ACC112 (cell line): ENCODE measurements at regions not wholly inside any gene's neighbourhood (a gene's known extent, or its start where the extent isn't known, plus 50 kb on each side); places are given as distances from the start of the nearest gene placed in this dataset.

Source experiments
- H2AFZ ChIP-seq: fragments of 200-600 bp; sonication (generic); one replicate; pipeline ENCODE4 v1.6.0; 2017; ENCODE audit warnings: antibody characterized with exemption, low read length; ENCODE audit not compliant: unreplicated experiment
- H3K27ac ChIP-seq: fragments of 200-600 bp; sonication (generic); 2 replicates; pipeline ENCODE4 v1.5.1; 2014; ENCODE audit warnings: low read depth, mild to moderate bottlenecking, antibody characterized with exemption, low read length, moderate library complexity
- H3K27me3 ChIP-seq: fragments of 200-600 bp; sonication (generic); 2 replicates; pipeline ENCODE4 v1.6.1; 2014; ENCODE audit warnings: mild to moderate bottlenecking, antibody characterized with exemption, low read length, moderate library complexity, mixed read lengths; ENCODE audit not compliant: insufficient read depth
- H3K36me3 ChIP-seq: fragments of 200-600 bp; sonication (generic); 2 replicates; pipeline ENCODE4 v1.6.1; 2016; ENCODE audit warnings: mild to moderate bottlenecking, antibody characterized with exemption, low read length, moderate library complexity, mixed read lengths; ENCODE audit not compliant: insufficient read depth
- H3K4me1 ChIP-seq: fragments of 200-600 bp; sonication (generic); one replicate; pipeline ENCODE4 v1.6.1; 2016; ENCODE audit warnings: low read length, mixed read lengths; ENCODE audit not compliant: insufficient read depth, unreplicated experiment, control insufficient read depth
- H3K4me3 ChIP-seq: fragments of 200-600 bp; sonication (generic); 2 replicates; pipeline ENCODE4 v1.5.1; 2014; ENCODE audit warnings: mild to moderate bottlenecking, low read depth, low read length
- H3K79me2 ChIP-seq: fragments of 200-600 bp; sonication (generic); one replicate; pipeline ENCODE4 v1.6.0; 2016; ENCODE audit warnings: low read length; ENCODE audit not compliant: control insufficient read depth, unreplicated experiment, insufficient read depth

- no peaks in the 10 kb centered on the region for H3K36me3 ChIP-seq
- no peak overlapping the region for H3K4me3 ChIP-seq
- H3K27me3 ChIP-seq = no peaks in the 10 kb centered on the region
- H3K4me1 ChIP-seq = peaks cover 22% of the 10 kb centered on the region
- H3K27ac ChIP-seq = no peak overlapping the region
- H2AFZ ChIP-seq = no peak overlapping the region
- H3K79me2 ChIP-seq = no peaks in the 10 kb centered on the region
These were observed 236.2 kb upstream of the NREP start for GRCh38 chr5:111993242-111993641.

GRCh38 chr5:111984044-111984443, 227.1 kb upstream of the NREP start:
- Histone ChIP-seq H3K27me3 (no peaks in the 10 kb centered on the region), H3K79me2 (no peaks in the 10 kb centered on the region), H3K4me3 (peak overlapping the region; percentile 2; the same call in 1 of the 2 replicates), H3K36me3 (no peaks in the 10 kb centered on the region), H3K27ac (peak overlapping the region; percentile 89), H3K4me1 (peaks cover 27% of the 10 kb centered on the region), H2AFZ (no peak overlapping the region)

GRCh38 chr5:111983459-111983858, 226.5 kb upstream of the NREP start:
- Histone ChIP-seq H3K27me3 (no peaks in the 10 kb centered on the region), H3K4me3 (peak overlapping the region; percentile 2; the same call in 1 of the 2 replicates), H2AFZ (no peak overlapping the region), H3K36me3 (no peaks in the 10 kb centered on the region), H3K4me1 (peaks cover 27% of the 10 kb centered on the region), H3K27ac (peak overlapping the region; percentile 89), H3K79me2 (no peaks in the 10 kb centered on the region)

GRCh38 chr5:111977436-111977829, 220.4 kb upstream of the NREP start:
- H3K36me3 ChIP-seq = no peaks in the 10 kb centered on the region
- no peak overlapping the region for H3K27ac ChIP-seq
- H2AFZ ChIP-seq = no peak overlapping the region

GRCh38 chr5:111976705-111977435, 219.9 kb upstream of the NREP start:
- no peaks in the 10 kb centered on the region for H3K36me3 ChIP-seq
- H3K27me3 ChIP-seq = no peaks in the 10 kb centered on the region
- H3K27ac ChIP-seq = 0 out of 2 replicates have a peak overlapping the region, but pooled peaks have one; percentile 8
- H2AFZ ChIP-seq = peak overlapping the region; percentile 62
- H3K4me1 ChIP-seq = peaks cover 15% of the 10 kb centered on the region
- no peaks in the 10 kb centered on the region for H3K79me2 ChIP-seq
- H3K4me3 ChIP-seq = no peak overlapping the region

More at GRCh38 chr5:111977436-111977829, 220.4 kb upstream of the NREP start:
- Histone ChIP-seq H3K4me3 (no peak overlapping the region), H3K79me2 (no peaks in the 10 kb centered on the region), H3K4me1 (peaks cover 15% of the 10 kb centered on the region), H3K27me3 (no peaks in the 10 kb centered on the region)

- Histone ChIP-seq H3K4me1 (peaks cover 15% of the 10 kb centered on the region), H3K27ac (no peak overlapping the region), H3K4me3 (no peak overlapping the region), H3K27me3 (no peaks in the 10 kb centered on the region), H2AFZ (peak overlapping the region; percentile 64), H3K36me3 (no peaks in the 10 kb centered on the region), H3K79me2 (no peaks in the 10 kb centered on the region)
These were observed 218.1 kb upstream of the NREP start for GRCh38 chr5:111975133-111975532.

- H3K79me2 ChIP-seq = no peaks in the 10 kb centered on the region
- no peaks in the 10 kb centered on the region for H3K27me3 ChIP-seq
- no peak overlapping the region for H3K4me3 ChIP-seq
- H3K36me3 ChIP-seq = no peaks in the 10 kb centered on the region
- H3K4me1 ChIP-seq = peaks cover 17% of the 10 kb centered on the region
- H2AFZ ChIP-seq = no peak overlapping the region
- H3K27ac ChIP-seq = no peak overlapping the region
These were observed 217.0 kb upstream of the NREP start for GRCh38 chr5:111973961-111974360.

GRCh38 chr5:111972548-111972947, 215.6 kb upstream of the NREP start:
- H3K36me3 ChIP-seq = no peaks in the 10 kb centered on the region
- no peak overlapping the region for H2AFZ ChIP-seq
- H3K27me3 ChIP-seq = no peaks in the 10 kb centered on the region
- H3K27ac ChIP-seq = no peak overlapping the region
- H3K79me2 ChIP-seq = no peaks in the 10 kb centered on the region
- H3K4me1 ChIP-seq = peaks cover 28% of the 10 kb centered on the region
- H3K4me3 ChIP-seq = no peak overlapping the region

- no peaks in the 10 kb centered on the region for H3K27me3 ChIP-seq
- no peaks in the 10 kb centered on the region for H3K36me3 ChIP-seq
- H2AFZ ChIP-seq = no peak overlapping the region
- no peak overlapping the region for H3K27ac ChIP-seq
- no peaks in the 10 kb centered on the region for H3K79me2 ChIP-seq
- no peak overlapping the region for H3K4me3 ChIP-seq
- peaks cover 28% of the 10 kb centered on the region for H3K4me1 ChIP-seq
These were observed 215.1 kb upstream of the NREP start for GRCh38 chr5:111972080-111972479.

GRCh38 chr5:111968459-111968858, 211.5 kb upstream of the NREP start:
- H3K27me3 ChIP-seq = no peaks in the 10 kb centered on the region
- H3K27ac ChIP-seq = peak overlapping the region; percentile 47
- peaks cover 12% of the 10 kb centered on the region for H3K4me1 ChIP-seq
- no peaks in the 10 kb centered on the region for H3K36me3 ChIP-seq
- H3K79me2 ChIP-seq = no peaks in the 10 kb centered on the region
- peak overlapping the region; percentile 59 for H2AFZ ChIP-seq
- H3K4me3 ChIP-seq = no peak overlapping the region

- H3K27me3 ChIP-seq = no peaks in the 10 kb centered on the region
- no peak overlapping the region for H2AFZ ChIP-seq
These were observed 210.5 kb upstream of the NREP start for GRCh38 chr5:111967463-111967862.

More at GRCh38 chr5:111967463-111967862, 210.5 kb upstream of the NREP start:
- H3K36me3 ChIP-seq = no peaks in the 10 kb centered on the region
- H3K4me3 ChIP-seq = no peak overlapping the region
- H3K4me1 ChIP-seq = peaks cover 12% of the 10 kb centered on the region
- H3K27ac ChIP-seq = no peak overlapping the region
- H3K79me2 ChIP-seq = no peaks in the 10 kb centered on the region
